H1 (cell line): ENCODE measurements at regions not wholly inside any gene's neighbourhood (a gene's known extent, or its start where the extent isn't known, plus 50 kb on each side); places are given as distances from the start of the nearest gene placed in this dataset.

ENCODE experiments used
- CTCF ChIA-PET: fragments of 300-600 bp; sonication (Branson Sonifier 250); formaldehyde crosslinking; loops from one replicate; lab custom pipeline; 2021; ENCODE audit not compliant: partially characterized antibody; lab: Charles Lee
- POLR2A ChIA-PET: fragments of 300-600 bp; sonication (Branson Sonifier 250); formaldehyde crosslinking; loops from one replicate; lab custom pipeline; 2021; ENCODE audit warnings: inconsistent platforms; ENCODE audit not compliant: partially characterized antibody; lab: Charles Lee
- DNase-seq, 2 experiments: peaks; one replicate each; pipeline versions ENCODE4 v3.0.0 to v3.0.0-alpha.2; 2010 to 2022; ENCODE audit warnings: low spot score in 2 of 2, low read depth in 1 of 2, mixed read lengths in 1 of 2
- FAIRE-seq: peaks from 2 replicates; lab custom pipeline; 2011; peaks lifted over from hg19 to GRCh38; lab: Jason Lieb, UNC
- H2AFZ ChIP-seq: 2 replicates; pipeline ENCODE4 v1.8.1; 2012; ENCODE audit warnings: low read length, inconsistent platforms
- H2AK5ac ChIP-seq: 2 replicates; pipeline ENCODE4 v1.6.1; 2013; ENCODE audit warnings: low read depth, low read length
- H2BK120ac ChIP-seq: replicated peaks from 2 replicates; pipeline ENCODE3; 2013; ENCODE audit warnings: low read depth, low read length, inconsistent platforms
- H2BK12ac ChIP-seq: 2 replicates; pipeline ENCODE4 v1.6.1; 2013; ENCODE audit warnings: low read depth, low read length
- H2BK15ac ChIP-seq: 2 replicates; pipeline ENCODE4 v1.6.1; 2013; ENCODE audit warnings: low read length
- H2BK20ac ChIP-seq: 2 replicates; pipeline ENCODE4 v1.6.1; 2013; ENCODE audit warnings: low read length
- H2BK5ac ChIP-seq: 2 replicates; pipeline ENCODE4 v1.6.1; 2013; ENCODE audit warnings: low read depth, low read length
- H3K14ac ChIP-seq: 2 replicates; pipeline ENCODE4 v1.6.1; 2013; ENCODE audit warnings: inconsistent platforms; ENCODE audit not compliant: insufficient read length
- H3K18ac ChIP-seq: 2 replicates; pipeline ENCODE4 v1.6.1; 2013; ENCODE audit warnings: low read length; ENCODE audit errors: extremely low read depth
- H3K23ac ChIP-seq: 2 replicates; pipeline ENCODE4 v1.6.1; 2013; ENCODE audit warnings: inconsistent platforms; ENCODE audit not compliant: insufficient read length
- H3K23me2 ChIP-seq: 2 replicates; pipeline ENCODE4 v1.6.1; 2013; ENCODE audit warnings: low read depth, low read length
- H3K27ac ChIP-seq: 2 replicates; pipeline ENCODE4 v1.6.1; 2011; ENCODE audit warnings: low read depth, low read length, inconsistent platforms
- H3K27me3 ChIP-seq, 4 experiments: replicated peaks in 1 of 4; 1 replicate in 1 of 4; 2 replicates in 3 of 4; pipeline versions ENCODE4 v1.6.1 to v1.8.1; 2011 to 2013; ENCODE audit warnings: low read length in 3 of 4, mild to moderate bottlenecking in 3 of 4, inconsistent platforms in 2 of 4, mixed read lengths in 2 of 4, moderate library complexity in 1 of 4; ENCODE audit not compliant: control insufficient read depth in 3 of 4, insufficient read depth in 3 of 4; ENCODE audit errors: extremely low read depth in 1 of 4
- H3K36me3 ChIP-seq, 4 experiments: 2 replicates each; pipeline versions ENCODE4 v1.6.1 to v1.8.1; 2011 to 2013; ENCODE audit warnings: mild to moderate bottlenecking in 4 of 4, low read length in 3 of 4, moderate library complexity in 2 of 4, control low read depth in 1 of 4, inconsistent platforms in 1 of 4; ENCODE audit not compliant: insufficient read depth in 4 of 4, control insufficient read depth in 2 of 4
- H3K4ac ChIP-seq: replicated peaks from 2 replicates; pipeline ENCODE3; 2013; ENCODE audit warnings: low read length, low read depth, mixed read lengths, inconsistent platforms; ENCODE audit not compliant: insufficient read length
- H3K4me1 ChIP-seq, 4 experiments: replicated peaks in 1 of 4; 1 replicate in 1 of 4; 2 replicates in 3 of 4; pipeline versions ENCODE4 v1.6.1 to v1.8.1; 2011 to 2013; ENCODE audit warnings: low read length in 3 of 4, inconsistent platforms in 2 of 4, mixed read lengths in 1 of 4; ENCODE audit not compliant: insufficient read depth in 4 of 4, control insufficient read depth in 3 of 4
- H3K4me2 ChIP-seq, 2 experiments: 2 replicates each; pipeline versions ENCODE4 v1.6.1 to v1.8.1; 2011 to 2013; ENCODE audit warnings: low read depth in 2 of 2, low read length in 2 of 2, control low read depth in 1 of 2, inconsistent platforms in 1 of 2, mild to moderate bottlenecking in 1 of 2; ENCODE audit not compliant: insufficient read depth in 1 of 2
- H3K4me3 ChIP-seq, 4 experiments: fragments of 200-600, 300-600 bp in 1 of 4; sonication (generic), shearing (Covaris generic), sonication (Bioruptor Twin) in 1 of 4; 2 replicates each; pipeline versions ENCODE4 v1.5.1 to v1.8.1; 2011 to 2016; ENCODE audit warnings: low read length in 4 of 4, low read depth in 3 of 4, control low read depth in 2 of 4, inconsistent platforms in 2 of 4, mild to moderate bottlenecking in 2 of 4, mixed read lengths in 1 of 4, moderate library complexity in 1 of 4; ENCODE audit not compliant: insufficient read depth in 2 of 4; ENCODE audit errors: extremely low read depth in 1 of 4
- H3K56ac ChIP-seq: replicated peaks from 2 replicates; pipeline ENCODE3; 2013; ENCODE audit warnings: low read depth, mild to moderate bottlenecking, mixed read lengths, low read length, inconsistent platforms; ENCODE audit not compliant: insufficient read length
- H3K79me1 ChIP-seq: 2 replicates; pipeline ENCODE4 v1.6.1; 2013; ENCODE audit warnings: low read depth, low read length, control low read depth
- H3K79me2 ChIP-seq, 2 experiments: 2 replicates each; pipeline versions ENCODE4 v1.6.1 to v1.8.1; 2012 to 2013; ENCODE audit warnings: low read length in 2 of 2, mild to moderate bottlenecking in 2 of 2, inconsistent platforms in 1 of 2; ENCODE audit not compliant: insufficient read depth in 2 of 2, control insufficient read depth in 1 of 2
- H3K9ac ChIP-seq, 4 experiments: replicated peaks in 1 of 4; 1 replicate in 1 of 4; 2 replicates in 3 of 4; pipeline versions ENCODE4 v1.6.1 to v1.8.1; 2011 to 2013; ENCODE audit warnings: low read depth in 3 of 4, low read length in 3 of 4, control low read depth in 2 of 4, mild to moderate bottlenecking in 2 of 4, moderate library complexity in 2 of 4, inconsistent platforms in 1 of 4; ENCODE audit errors: extremely low read depth in 1 of 4
- H3K9me3 ChIP-seq, 2 experiments: 2 replicates each; pipeline versions ENCODE4 v1.6.1 to v1.8.1; 2012 to 2013; ENCODE audit warnings: mild to moderate bottlenecking in 2 of 2, moderate library complexity in 2 of 2, control low read depth in 1 of 2, inconsistent platforms in 1 of 2, low read depth in 1 of 2, low read length in 1 of 2, mixed read lengths in 1 of 2; ENCODE audit not compliant: insufficient read depth in 2 of 2
- H4K20me1 ChIP-seq, 2 experiments: replicated peaks in 1 of 2; 2 replicates each; pipeline versions ENCODE3 to v1.8.1; 2011 to 2013; ENCODE audit warnings: inconsistent platforms in 2 of 2, low read length in 2 of 2, mild to moderate bottlenecking in 1 of 2; ENCODE audit not compliant: insufficient read depth in 2 of 2, control insufficient read depth in 1 of 2
- H4K5ac ChIP-seq: 2 replicates; pipeline ENCODE4 v1.6.1; 2013; ENCODE audit warnings: low read length, low read depth, mixed read lengths, inconsistent platforms; ENCODE audit not compliant: insufficient read length
- H4K8ac ChIP-seq: 2 replicates; pipeline ENCODE4 v1.8.0; 2013; ENCODE audit warnings: mild to moderate bottlenecking, moderate library complexity, low read length, inconsistent platforms; ENCODE audit not compliant: insufficient read depth; ENCODE audit errors: extremely low read depth
- H4K91ac ChIP-seq: replicated peaks from 2 replicates; pipeline ENCODE3; 2013; ENCODE audit warnings: low read length, mixed read lengths, inconsistent platforms; ENCODE audit not compliant: insufficient read length
- HDAC6 ChIP-seq: IDR thresholded peaks from one replicate; pipeline ENCODE4 v1.7.1; 2012; ENCODE audit warnings: low read depth, mild to moderate bottlenecking, inconsistent platforms, low read length, moderate library complexity
- JUN ChIP-seq: IDR thresholded peaks from 2 replicates; pipeline ENCODE4 v1.6.1; 2011; ENCODE audit warnings: low read depth, mild to moderate bottlenecking, improper control_type of control experiment, low read length
- SP2 ChIP-seq: IDR thresholded peaks from 2 replicates; pipeline ENCODE4 v1.6.1; 2012; ENCODE audit warnings: mild to moderate bottlenecking, low read length, inconsistent platforms
- TCF12 ChIP-seq: IDR thresholded peaks from 2 replicates; pipeline ENCODE4 v1.6.1; 2011; ENCODE audit warnings: low read depth, mild to moderate bottlenecking, low read length
- WGBS, 2 experiments: shearing (Covaris generic) in 1 of 2; methylation state at CpG; one replicate each; pipeline versions ENCODE4 v1.1.6 to v1.1.7; 2013 to 2015; ENCODE audit warnings: low lambda C conversion rate in 2 of 2, mixed read lengths in 2 of 2, inconsistent platforms in 1 of 2, low coverage in 1 of 2, missing lambda C conversion rate in 1 of 2; ENCODE audit not compliant: insufficient replicate concordance in 2 of 2, insufficient coverage in 1 of 2, insufficient read length in 1 of 2; ENCODE audit errors: extremely low coverage in 1 of 2, missing lambda C conversion rate in 1 of 2; 5-methylcytosine and 5-hydroxymethylcytosine counted together

DNA sequence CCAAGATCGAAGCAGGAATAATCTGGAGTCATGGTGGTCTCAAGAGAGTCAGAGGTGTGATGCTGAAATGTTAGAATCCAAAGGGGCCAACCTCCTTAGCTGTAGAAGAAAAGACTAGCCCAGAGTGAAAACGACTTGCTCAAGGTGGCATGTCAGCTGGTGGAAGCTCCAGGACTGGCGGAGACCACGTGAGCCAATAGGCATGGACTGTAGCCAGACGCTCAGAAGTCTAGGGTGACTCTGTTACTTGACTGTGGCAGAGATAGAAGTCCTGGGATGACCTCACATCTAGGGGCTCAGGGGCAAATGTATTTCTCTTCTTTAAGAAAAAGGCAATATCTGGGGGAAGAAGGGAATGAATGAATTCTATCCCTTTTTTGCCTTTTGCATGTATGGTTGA, 267.4 kb downstream of the ATG4C start:
- no peaks in the 10 kb centered on the region for H3K23me2 ChIP-seq

More for the DNA sequence above, 267.4 kb downstream of the ATG4C start:
- H4K5ac ChIP-seq = no peak overlapping the region
- ChIA-PET POLR2A (no interaction called here), CTCF (no interaction called here)
- H3K79me2 ChIP-seq = no peaks in the 10 kb centered on the region
- no peak overlapping the region for H2BK12ac ChIP-seq
- TF ChIP-seq TCF12 (no peak), HDAC6 (no peak), SP2 (no peak), JUN (no peak)
- H2BK15ac ChIP-seq = no peak overlapping the region
- no peak overlapping the region for H2AK5ac ChIP-seq
- H3K14ac ChIP-seq = no peak overlapping the region
- no peak overlapping the region for H3K4ac ChIP-seq
- no peak overlapping the region for H4K91ac ChIP-seq
- H4K8ac ChIP-seq = no peak overlapping the region
- H3K9me3 ChIP-seq = no peaks in the 10 kb centered on the region
- no peak overlapping the region for H3K18ac ChIP-seq
- H2AFZ ChIP-seq = no peak overlapping the region
- H3K56ac ChIP-seq = no peak overlapping the region
- H3K4me1 ChIP-seq = peaks cover 0 to 3% (median under 1%) of the 10 kb centered on the region in 4 experiments; a peak in 2 of 7 replicates
- no peaks in the 10 kb centered on the region for H3K27me3 ChIP-seq
- no peaks in the 10 kb centered on the region for H3K36me3 ChIP-seq
- DNase-seq (no peak), FAIRE-seq (no peak)
- H3K23ac ChIP-seq = no peak overlapping the region
- H2BK5ac ChIP-seq = no peak overlapping the region
- H3K79me1 ChIP-seq = no peaks in the 10 kb centered on the region
- H3K27ac ChIP-seq = no peak overlapping the region
- no peak overlapping the region for H3K4me2 ChIP-seq
- no peaks in the 10 kb centered on the region for H4K20me1 ChIP-seq
- H2BK120ac ChIP-seq = no peak overlapping the region
- no peak overlapping the region for H2BK20ac ChIP-seq
- no peak overlapping the region for H3K4me3 ChIP-seq
- no peak overlapping the region for H3K9ac ChIP-seq
- 91% methylated on average over 5 of the region's 5 CpGs; no CpG with 5 or more reads in 1 of the 2 experiments for WGBS, 2 experiments
